ENCODE measurements at regions not wholly inside any gene's neighbourhood (a gene's known extent, or its start where the extent isn't known, plus 50 kb on each side); places are given as distances from the start of the nearest gene placed in this dataset.

DNA sequence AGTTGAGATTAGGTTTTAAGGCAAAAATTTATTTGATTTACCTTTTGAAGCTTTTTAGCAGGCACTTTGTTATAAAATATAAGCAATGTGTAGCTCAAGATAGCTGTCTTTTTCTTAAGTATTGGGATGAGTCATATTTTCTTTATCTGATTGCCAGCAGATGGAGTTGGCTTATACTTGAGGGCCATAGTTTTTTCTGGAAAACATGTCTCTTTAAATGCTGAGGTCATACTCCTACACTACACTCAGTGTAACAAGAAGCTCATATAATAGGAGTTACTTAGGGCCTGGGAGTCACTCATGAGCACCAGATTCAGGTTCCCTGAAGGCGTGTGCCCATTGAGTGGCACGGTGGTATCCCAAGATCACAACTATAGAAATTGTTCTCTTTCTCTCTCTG is 579.8 kb downstream of the EDEM1 start:
- no peak for TF ChIP-seq POLR2A (IDR thresholded peaks at IDR 0.05)
- TF ChIP-seq, protein P1, sequence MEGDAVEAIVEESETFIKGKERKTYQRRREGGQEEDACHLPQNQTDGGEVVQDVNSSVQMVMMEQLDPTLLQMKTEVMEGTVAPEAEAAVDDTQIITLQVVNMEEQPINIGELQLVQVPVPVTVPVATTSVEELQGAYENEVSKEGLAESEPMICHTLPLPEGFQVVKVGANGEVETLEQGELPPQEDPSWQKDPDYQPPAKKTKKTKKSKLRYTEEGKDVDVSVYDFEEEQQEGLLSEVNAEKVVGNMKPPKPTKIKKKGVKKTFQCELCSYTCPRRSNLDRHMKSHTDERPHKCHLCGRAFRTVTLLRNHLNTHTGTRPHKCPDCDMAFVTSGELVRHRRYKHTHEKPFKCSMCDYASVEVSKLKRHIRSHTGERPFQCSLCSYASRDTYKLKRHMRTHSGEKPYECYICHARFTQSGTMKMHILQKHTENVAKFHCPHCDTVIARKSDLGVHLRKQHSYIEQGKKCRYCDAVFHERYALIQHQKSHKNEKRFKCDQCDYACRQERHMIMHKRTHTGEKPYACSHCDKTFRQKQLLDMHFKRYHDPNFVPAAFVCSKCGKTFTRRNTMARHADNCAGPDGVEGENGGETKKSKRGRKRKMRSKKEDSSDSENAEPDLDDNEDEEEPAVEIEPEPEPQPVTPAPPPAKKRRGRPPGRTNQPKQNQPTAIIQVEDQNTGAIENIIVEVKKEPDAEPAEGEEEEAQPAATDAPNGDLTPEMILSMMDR (IDR thresholded peaks at IDR 0.05): no peak
